Heart right ventricle (tissue), 16 donors: ENCODE measurements at regions not wholly inside any gene's neighbourhood (a gene's known extent, or its start where the extent isn't known, plus 50 kb on each side); places are given as distances from the start of the nearest gene placed in this dataset.

ENCODE experiments used
- ATAC-seq, 8 donors: fragments of 200-7000 bp; cut with Tn5 transposase; one replicate each; pipeline ENCODE4 v1.9.1; 2020; ENCODE audit warnings: mild to moderate bottlenecking in 8 of 8, moderate library complexity in 8 of 8, moderate number of reproducible peaks in 1 of 8
- DNase-seq, 2 donors: peaks; one replicate each; pipeline ENCODE4 v3.0.0-alpha.2; 2020
- H3K27ac ChIP-seq, 10 donors: fragments of 200-600 bp; sonication (generic) in 2 of 10; one replicate each; pipeline versions ENCODE4 v1.5.0 to v1.8.0; 2020 to 2022; ENCODE audit warnings: mild to moderate bottlenecking in 3 of 10
- H3K27me3 ChIP-seq, 7 donors: fragments of 200-600 bp; one replicate each; pipeline ENCODE4 v1.8.0; 2021 to 2022; ENCODE audit warnings: mild to moderate bottlenecking in 2 of 7
- H3K36me3 ChIP-seq, 9 donors: fragments of 200-600 bp; sonication (generic) in 1 of 9; one replicate each; pipeline versions ENCODE4 v1.5.0 to v1.8.0; 2020 to 2022; ENCODE audit warnings: mild to moderate bottlenecking in 2 of 9
- H3K4me1 ChIP-seq, 9 donors: fragments of 200-600 bp; sonication (generic) in 1 of 9; one replicate each; pipeline versions ENCODE4 v1.5.0 to v1.8.0; 2020 to 2022; ENCODE audit warnings: mild to moderate bottlenecking in 4 of 9
- H3K4me3 ChIP-seq, 10 donors: fragments of 200-600 bp; sonication (generic) in 2 of 10; one replicate each; pipeline versions ENCODE4 v1.5.0 to v1.8.0; 2020 to 2022; ENCODE audit warnings: mild to moderate bottlenecking in 7 of 10, moderate library complexity in 2 of 10
- H3K9me3 ChIP-seq, 11 donors: fragments of 200-600 bp in 10 of 11; sonication (generic) in 2 of 11; one replicate each; pipeline versions ENCODE4 v1.5.0 to v1.8.0; 2013 to 2022; ENCODE audit warnings: mild to moderate bottlenecking in 2 of 11, control low read depth in 1 of 11, moderate library complexity in 1 of 11
- CTCF ChIP-seq, 9 donors: fragments of 200-600 bp; sonication (generic) in 2 of 9; IDR thresholded peaks; one replicate each; pipeline versions ENCODE4 v1.5.0 to v1.8.0; 2021 to 2022; ENCODE audit warnings: antibody characterized with exemption in 9 of 9, mild to moderate bottlenecking in 5 of 9, moderate library complexity in 1 of 9
- WGBS, 2 donors: extraction: QIAGEN DNeasy Blood & Tissue Kit; methylation state at CpG; one replicate each; pipeline ENCODE4 v1.1.7; 2013; ENCODE audit warnings: inconsistent platforms in 1 of 2; 5-methylcytosine and 5-hydroxymethylcytosine counted together
- intact Hi-C, 10 donors: fragments of 100-400 bp; cut with DNase I; formaldehyde crosslinking; loops; one replicate each; pipeline versions ENCODE4 v1.11.1 to v1.14.2; 2022
- donor health status: Arrhythmogenic right ventricular cardiomyopathy.
- donor health status: ischemic (EF 13 %, LVEDD 7.1; RV severe dilation, severe dysfunction).
- donor health status: healthy with polysubstance abuse.
- donor health status: DM: no; HTN: yes; CAD: no.
- donor health status: DM: no; HTN: no; CAD: no.
- donor health status: ischemic (EF 25% LVEDD 6.9; RV normal size, moderate dysfunction).
- donor health status: ischemic (EF 25% LVEDD 5.7; RV mildly dilated, moderate dysfunction).
- donor health status: healthy.
- donor health status: DM: yes; HTN: yes; CAD: no.
- donor health status: Ischemic cardiomyopathy.
- donor health status: ischemic (EF 35%, LVEDD 5.7; RV mildly dilated, moderate dysfunction).
- donor health status: nonischemic (EF 11% LVEDD 7.7; RV severe dilation, severe dysfunction).
- donor health status: DM: yes; HTN: yes; CAD: no.
- donor health status: PGD.
- donor health status: ischemic (EF 29% LVEDD 5.4; RV normal size, mild dysfunction).
- donor health status: nonischemic (EF 23%, LVEDD 6.1; RV moderate dilation, normal function).

DNA sequence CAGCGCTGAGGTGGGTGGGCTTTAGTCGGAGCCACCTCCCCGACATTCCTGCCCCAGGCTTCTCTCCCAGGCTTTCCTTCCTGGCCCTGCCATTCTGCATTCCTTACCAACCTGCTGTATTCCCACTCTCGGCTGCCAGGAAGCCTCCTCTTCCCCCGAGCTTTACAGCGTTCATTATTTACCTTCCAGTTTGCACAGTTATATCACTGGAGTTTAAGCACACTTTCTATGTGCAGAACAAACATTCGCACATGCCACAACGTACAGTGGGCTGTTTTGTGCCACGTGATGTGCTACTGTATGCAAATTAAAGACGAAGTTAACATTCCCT lies 246.3 kb downstream of the SOX11 start:
- H3K27me3 ChIP-seq = no peaks in the 10 kb centered on the region
- intact Hi-C loops = no loop called here
- 45% methylated on average over 10 of the region's 10 CpGs for whole genome bisulfite sequencing, 2 donors
- no peak overlapping the region for H3K27ac ChIP-seq
- DNase-seq (no peak), ATAC-seq (no peak)
- no peaks in the 10 kb centered on the region for H3K36me3 ChIP-seq
- no peak overlapping the region for H3K4me3 ChIP-seq
- no peak for TF ChIP-seq CTCF (IDR thresholded peaks at IDR 0.05)
- peaks cover 0 to 9% (median 0%) of the 10 kb centered on the region in 9 donors for H3K4me1 ChIP-seq
- no peaks in the 10 kb centered on the region for H3K9me3 ChIP-seq

- no peak overlapping the region for H3K4me3 ChIP-seq
- WGBS, 2 donors = 87 to 91% methylated on average over 4 of the region's 4 CpGs
- peaks cover 0 to 9% (median 0%) of the 10 kb centered on the region in 9 donors for H3K4me1 ChIP-seq
- no peaks in the 10 kb centered on the region for H3K9me3 ChIP-seq
- no peaks in the 10 kb centered on the region for H3K27me3 ChIP-seq
- TF ChIP-seq CTCF (IDR thresholded peaks at IDR 0.05) = no peak
- H3K36me3 ChIP-seq = no peaks in the 10 kb centered on the region
- DNase-seq (no peak), ATAC-seq (no peak)
- intact Hi-C loops = no loop called here
- H3K27ac ChIP-seq = no peak overlapping the region
These were observed 247.4 kb downstream of the SOX11 start for GRCh38 chr2:5939553-5939952.

DNA sequence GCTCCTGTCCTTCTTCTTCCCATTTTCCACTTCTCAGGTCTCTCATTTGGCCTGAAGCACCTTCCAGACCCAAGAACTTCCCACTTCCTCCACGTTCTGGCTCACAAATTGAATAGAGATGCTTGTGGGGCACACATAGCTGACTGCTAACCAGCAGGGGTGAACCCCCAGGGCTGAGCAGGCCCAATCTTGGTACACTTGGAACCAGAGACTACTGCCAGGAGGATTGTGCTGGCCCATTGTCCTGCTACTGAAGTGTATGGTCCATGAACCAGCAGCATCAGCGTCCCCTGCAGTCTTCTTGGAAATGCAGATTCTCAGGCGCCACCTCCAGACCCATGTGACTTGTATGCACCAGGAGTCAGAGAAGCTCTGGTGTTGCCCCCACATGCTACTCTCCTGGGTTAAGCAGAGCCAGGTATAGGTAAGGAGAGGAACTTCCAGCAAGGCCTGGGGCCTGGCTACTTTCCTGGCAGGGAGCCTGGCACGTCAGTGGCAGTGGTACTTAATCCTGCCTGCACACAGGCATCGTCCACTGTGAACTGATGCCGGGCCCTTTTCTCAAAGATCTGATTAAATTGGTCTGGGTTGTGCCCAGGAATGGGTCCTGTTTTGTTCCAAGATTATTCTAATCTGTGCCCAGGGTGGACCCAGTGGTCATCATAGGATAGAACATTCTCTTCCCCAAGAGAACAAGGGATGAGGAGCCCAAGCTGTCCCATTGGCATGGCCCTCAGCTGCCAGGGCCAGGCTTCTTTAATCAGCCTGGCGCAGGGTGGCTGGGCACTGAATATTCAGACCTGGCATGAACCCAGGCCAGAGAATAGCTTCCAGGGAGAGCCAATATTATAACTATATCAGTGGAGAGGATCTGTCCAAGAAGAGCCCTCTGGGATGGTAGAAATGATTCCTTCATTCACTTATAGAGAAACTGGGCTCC lies 248.7 kb downstream of the SOX11 start:
- H3K4me3 ChIP-seq = no peak overlapping the region
- H3K9me3 ChIP-seq = no peaks in the 10 kb centered on the region
- no peaks in the 10 kb centered on the region for H3K27me3 ChIP-seq
- ATAC-seq = peak; percentile 16 to 93 (median 70)
- no peaks in the 10 kb centered on the region for H3K36me3 ChIP-seq
- TF ChIP-seq CTCF (IDR thresholded peaks at IDR 0.05) = no peak
- intact Hi-C loops = no loop called here
- H3K27ac ChIP-seq = peak overlapping the region in 1 of 10 donors; percentile 26
- DNase-seq = peak in 1 of 2 donors; percentile 22
- WGBS, 2 donors = 61 to 72% methylated on average over 7 of the region's 7 CpGs
- H3K4me1 ChIP-seq = peaks cover 0 to 9% (median 0%) of the 10 kb centered on the region in 9 donors

DNA sequence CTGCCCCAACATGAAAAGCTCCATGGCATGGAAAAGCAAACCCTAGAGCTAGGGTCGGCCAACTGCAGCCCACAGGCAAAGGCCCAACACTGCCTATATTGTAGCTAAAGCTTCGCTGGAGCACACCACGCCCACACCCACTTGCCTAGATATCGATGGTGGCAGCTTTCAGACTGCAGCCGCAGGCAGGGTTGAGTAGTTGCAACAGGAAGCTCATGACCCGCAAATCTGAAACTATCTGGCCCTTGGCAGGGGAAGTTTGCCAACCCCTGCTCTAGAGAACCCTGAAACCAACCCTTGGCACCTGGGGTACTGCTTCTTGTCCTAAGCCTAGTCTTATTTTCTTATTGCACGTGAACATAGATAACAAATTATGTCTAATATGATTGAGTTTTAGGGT lies 250.0 kb downstream of the SOX11 start:
- TF ChIP-seq CTCF (IDR thresholded peaks at IDR 0.05) = no peak
- intact Hi-C loops = no loop called here
- no peaks in the 10 kb centered on the region for H3K27me3 ChIP-seq
- DNase-seq (no peak), ATAC-seq (no peak)
- H3K9me3 ChIP-seq = no peaks in the 10 kb centered on the region
- H3K36me3 ChIP-seq = no peaks in the 10 kb centered on the region
- no peak overlapping the region for H3K4me3 ChIP-seq
- H3K4me1 ChIP-seq = peaks cover 0 to 9% (median 0%) of the 10 kb centered on the region in 9 donors
- H3K27ac ChIP-seq = no peak overlapping the region
- 81 to 88% methylated on average over 7 of the region's 7 CpGs for WGBS, 2 donors
